COLO668 (cell line): ENCODE measurements at regions not wholly inside any gene's neighbourhood (a gene's known extent, or its start where the extent isn't known, plus 50 kb on each side); places are given as distances from the start of the nearest gene placed in this dataset.

Experiments
- DNase-seq: peaks from one replicate; lab custom pipeline; 2025; ENCODE audit not compliant: unreplicated experiment; lab: John Stamatoyannopoulos, UW

DNA sequence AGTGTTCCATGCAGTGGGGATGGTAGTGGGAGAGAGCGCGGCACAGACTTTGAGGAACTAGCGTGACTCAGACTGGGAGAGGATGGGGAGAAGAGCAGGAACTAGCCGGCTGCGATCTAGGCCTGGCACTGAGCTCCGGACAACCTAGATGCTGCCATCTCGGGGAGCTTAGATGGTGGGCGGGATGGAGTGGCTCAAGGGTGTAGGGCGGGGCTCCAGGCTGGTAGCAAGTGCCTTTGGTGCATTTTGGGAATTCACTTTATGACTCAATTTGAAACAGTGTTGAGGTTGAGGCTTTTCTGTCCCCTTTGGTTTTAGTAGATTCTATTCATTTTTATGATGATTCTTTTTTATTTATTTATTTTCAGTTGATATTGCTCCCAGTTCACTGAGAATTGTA lies 185.3 kb upstream of the GPR26 start:
- DNase-seq, result no peak

DNA sequence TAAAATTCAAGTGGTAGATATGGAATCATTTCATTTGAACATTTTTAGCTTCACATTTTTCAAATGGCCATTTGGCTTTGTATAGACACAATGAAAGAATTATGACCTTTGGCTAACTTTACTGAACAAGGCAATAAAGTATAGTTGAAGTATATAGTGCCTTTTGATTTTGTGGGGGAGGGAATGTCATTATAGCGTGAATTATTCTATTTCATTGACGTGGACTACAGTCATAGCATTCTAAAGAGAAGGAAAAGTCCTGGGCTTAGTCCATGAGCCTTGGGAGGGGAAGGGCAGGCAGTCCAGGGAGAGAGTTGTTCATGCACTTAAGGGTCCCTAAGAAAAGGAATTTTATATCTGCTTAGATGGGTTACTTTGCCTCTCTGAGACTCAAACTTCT lies 181.4 kb upstream of the GPR26 start:
- DNase-seq, result no peak

DNA sequence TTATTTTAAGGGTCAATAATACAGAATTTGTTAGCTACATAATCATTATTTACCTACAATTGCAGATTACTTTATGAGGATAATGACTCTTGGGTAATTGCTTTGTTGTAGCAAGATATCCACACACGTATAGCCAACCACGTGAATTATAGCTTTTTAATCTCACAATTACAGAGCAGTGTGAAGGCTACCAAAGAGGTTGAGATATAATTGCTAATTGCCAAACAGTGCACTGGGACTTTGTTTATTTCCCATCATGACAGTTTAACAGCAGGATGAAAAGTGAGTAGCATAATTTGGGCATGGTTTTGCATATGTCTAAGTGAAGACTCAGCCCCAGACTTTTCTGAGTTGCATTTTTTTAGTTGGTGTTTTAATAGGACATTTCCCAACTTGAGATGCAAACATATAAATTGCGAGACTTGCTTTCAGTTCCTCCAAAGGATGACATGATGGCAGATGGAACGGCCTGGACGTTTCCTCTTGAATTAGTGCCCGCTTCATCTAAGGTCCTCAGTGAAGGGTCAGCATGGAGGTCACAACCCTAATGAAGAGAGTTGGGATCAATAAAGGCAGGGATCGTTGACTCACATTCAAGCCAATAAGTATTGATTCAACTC lies 180.7 kb upstream of the GPR26 start:
- DNase-seq, result no peak

GRCh38 chr10:123488436-123488835 lies 177.7 kb upstream of the GPR26 start:
- no peak for DNase-seq

DNA sequence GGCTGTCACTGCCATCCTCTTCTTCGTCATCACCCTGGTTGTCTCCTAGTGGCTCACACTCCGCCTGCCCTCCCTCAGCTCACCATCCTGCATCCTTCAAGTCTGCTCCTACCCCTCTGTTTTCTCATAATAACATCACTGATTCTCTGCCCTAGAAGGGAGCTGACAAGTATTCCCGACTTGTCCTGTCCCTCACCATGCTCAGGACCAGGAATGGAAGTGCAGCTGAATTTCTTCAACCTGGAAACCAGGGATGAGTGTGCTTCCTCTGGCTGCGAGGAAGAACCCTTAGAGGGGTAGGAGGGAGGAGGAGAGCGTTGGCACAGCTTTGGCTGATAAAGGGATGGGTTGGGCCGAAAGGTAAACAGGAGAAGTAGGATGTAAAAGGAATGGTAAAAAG lies 174.8 kb upstream of the GPR26 start:
- DNase-seq, result no peak

DNA sequence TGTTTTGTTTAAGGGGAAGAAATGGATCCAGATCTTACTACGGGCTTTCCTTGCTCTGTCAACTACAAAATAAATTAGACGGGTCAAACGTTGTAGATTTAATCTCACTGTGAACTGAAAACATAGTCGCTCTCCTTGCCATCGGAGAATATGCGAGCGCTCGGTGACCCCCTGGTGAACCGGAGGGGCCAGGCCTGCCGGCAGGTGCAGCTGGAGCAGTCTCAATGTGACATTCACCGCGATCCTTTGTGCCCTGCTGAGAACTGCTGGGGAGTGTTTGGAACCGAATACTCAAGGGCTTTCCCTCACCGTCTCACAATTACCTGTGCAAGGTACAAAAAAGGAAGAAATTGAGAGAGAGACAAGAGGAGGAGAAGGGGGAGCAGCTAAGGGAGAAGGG lies 174.1 kb upstream of the GPR26 start:
- DNase-seq, result no peak

- no peak for DNase-seq
Measured at GRCh38 chr10:123494301-123494808, 171.8 kb upstream of the GPR26 start.

DNA sequence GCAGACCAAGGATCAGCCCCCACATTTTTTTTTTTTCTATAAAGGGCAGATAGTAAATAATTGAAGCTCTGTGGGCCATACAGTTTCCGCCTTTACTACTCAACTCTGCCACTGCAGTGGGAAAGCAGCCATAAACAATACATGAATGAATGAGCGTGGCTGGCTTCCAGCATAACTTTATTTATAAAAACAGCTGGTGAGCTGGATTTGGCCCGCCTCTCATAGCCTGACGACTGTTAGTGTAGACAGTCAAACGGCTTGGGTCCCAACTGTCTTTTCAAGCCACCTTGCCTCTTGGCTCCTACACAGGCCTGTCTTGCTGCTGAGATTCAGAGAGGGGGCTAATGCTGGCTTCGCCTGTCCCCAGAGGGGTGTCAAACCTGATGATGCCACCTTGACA lies 169.8 kb upstream of the GPR26 start:
- DNase-seq, result no peak

GRCh38 chr10:123496996-123497660 lies 169.0 kb upstream of the GPR26 start:
- DNase-seq, result no peak

GRCh38 chr10:123500110-123500509 lies 166.0 kb upstream of the GPR26 start:
- DNase-seq, result no peak

- no peak for DNase-seq
Measured at GRCh38 chr10:123501148-123501547, 165.0 kb upstream of the GPR26 start.

GRCh38 chr10:123502983-123503382 lies 163.2 kb upstream of the GPR26 start:
- DNase-seq, result no peak

GRCh38 chr10:123506455-123506854 lies 159.7 kb upstream of the GPR26 start:
- DNase-seq, result no peak

- no peak for DNase-seq
Measured at GRCh38 chr10:123507298-123507697, 158.9 kb upstream of the GPR26 start.

DNA sequence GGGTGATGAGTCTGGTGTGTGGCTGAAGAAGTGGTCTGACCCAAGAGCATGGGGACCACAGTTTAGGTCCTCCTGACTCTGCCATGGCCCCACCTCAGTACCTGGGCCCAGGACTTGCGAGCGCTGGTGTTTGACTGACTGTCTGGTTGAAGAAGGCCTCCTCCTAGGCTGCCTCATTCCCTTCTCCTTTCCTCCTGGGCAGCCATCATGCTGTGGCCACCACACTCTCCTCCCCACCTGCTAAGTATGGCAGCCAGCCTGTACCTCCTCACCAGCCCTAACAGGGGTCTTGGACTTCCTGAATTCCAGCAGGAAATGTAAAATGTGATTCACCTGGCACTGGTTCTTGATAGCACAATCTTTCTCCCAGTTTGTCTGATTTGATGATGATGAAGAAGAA lies 156.8 kb upstream of the GPR26 start:
- no peak for DNase-seq

GRCh38 chr10:123512901-123513775 lies 153.0 kb upstream of the GPR26 start:
- DNase-seq, result no peak

GRCh38 chr10:123513870-123514269 lies 152.3 kb upstream of the GPR26 start:
- DNase-seq, result no peak

GRCh38 chr10:123514996-123515395 lies 151.2 kb upstream of the GPR26 start:
- DNase-seq, result no peak

DNA sequence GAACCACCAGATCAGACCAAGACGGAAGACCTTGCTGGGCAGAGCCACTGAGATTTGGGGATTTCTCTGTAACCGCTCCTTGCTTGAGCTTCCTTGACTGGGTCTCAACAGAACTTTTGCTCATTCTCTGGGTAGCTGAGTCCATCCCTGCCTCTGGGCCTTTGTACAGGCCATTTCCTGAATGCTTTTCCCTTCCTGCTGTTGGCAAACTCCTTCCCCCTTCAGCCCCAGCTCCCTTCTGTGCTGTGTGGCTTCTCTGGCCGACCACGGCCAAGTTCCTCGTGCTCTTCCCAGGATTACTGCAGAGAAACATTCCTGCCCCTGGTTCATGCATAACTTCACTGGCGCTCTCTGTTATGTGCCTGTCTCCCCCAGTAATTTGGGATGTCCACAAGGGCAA lies 150.5 kb upstream of the GPR26 start:
- no peak for DNase-seq

GRCh38 chr10:123516291-123516690 lies 149.9 kb upstream of the GPR26 start:
- DNase-seq, result no peak

GRCh38 chr10:123517426-123517825 lies 148.7 kb upstream of the GPR26 start:
- DNase-seq, result no peak

DNA sequence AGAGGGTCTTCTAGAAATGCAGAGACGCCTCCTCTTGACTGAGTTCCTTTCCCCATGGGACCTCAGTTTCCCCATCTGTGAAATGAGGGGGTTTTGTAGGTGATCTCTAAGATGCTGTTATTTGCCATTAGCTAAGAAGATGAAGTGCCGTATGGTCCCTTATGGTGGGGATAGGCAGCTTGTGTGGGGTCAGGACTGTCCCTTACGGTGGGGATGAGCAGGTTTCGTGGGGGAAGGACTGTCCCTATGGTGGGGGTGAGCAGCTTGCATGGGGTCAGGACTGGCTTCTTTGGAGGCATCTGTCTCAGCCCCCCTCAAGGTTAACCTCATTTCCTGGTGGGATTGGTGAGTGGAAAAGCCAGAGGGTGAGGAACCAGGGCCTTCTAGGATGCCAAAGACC lies 148.3 kb upstream of the GPR26 start:
- DNase-seq, result no peak
